Ishikawa (cell line): ENCODE measurements at regions not wholly inside any gene's neighbourhood (a gene's known extent, or its start where the extent isn't known, plus 50 kb on each side); places are given as distances from the start of the nearest gene placed in this dataset.

Experiments
- CEBPB ChIP-seq: IDR thresholded peaks from 2 replicates; pipeline ENCODE4 v1.6.1; 2012
- CREB1 ChIP-seq: IDR thresholded peaks from 2 replicates; pipeline ENCODE4 v1.6.1; 2012; ENCODE audit warnings: low read depth
- EGR1 ChIP-seq: IDR thresholded peaks from 2 replicates; pipeline ENCODE4 v1.6.1; 2012
- EP300 ChIP-seq: IDR thresholded peaks from 2 replicates; pipeline ENCODE4 v1.6.1; 2012; ENCODE audit warnings: borderline replicate concordance
- FOXM1 ChIP-seq: IDR thresholded peaks from 2 replicates; pipeline ENCODE4 v1.6.1; 2012; ENCODE audit warnings: low read depth, borderline replicate concordance
- MAX ChIP-seq: IDR thresholded peaks from 2 replicates; pipeline ENCODE4 v1.6.1; 2012
- NFIC ChIP-seq: IDR thresholded peaks from 2 replicates; pipeline ENCODE4 v1.6.1; 2012
- RAD21 ChIP-seq: IDR thresholded peaks from 2 replicates; pipeline ENCODE4 v1.6.1; 2012; ENCODE audit warnings: low read depth
- TAF1 ChIP-seq: IDR thresholded peaks from 2 replicates; pipeline ENCODE4 v1.6.1; 2012; ENCODE audit warnings: low read depth, mild to moderate bottlenecking
- TCF12 ChIP-seq: IDR thresholded peaks from 2 replicates; pipeline ENCODE4 v1.6.1; 2012; ENCODE audit warnings: low read depth
- TEAD4 ChIP-seq: IDR thresholded peaks from 2 replicates; pipeline ENCODE4 v1.6.1; 2012
- USF1 ChIP-seq: IDR thresholded peaks from 2 replicates; pipeline ENCODE4 v1.6.1; 2012
- YY1 ChIP-seq: IDR thresholded peaks from 2 replicates; pipeline ENCODE4 v1.6.1; 2012; ENCODE audit warnings: low read depth
- ZBTB7A ChIP-seq: IDR thresholded peaks from 2 replicates; pipeline ENCODE4 v1.6.1; 2012; ENCODE audit warnings: low read depth
- TF ChIP-seq, protein P1 (sequence below): IDR thresholded peaks from 2 replicates; pipeline ENCODE4 v1.6.1; 2012; ENCODE audit warnings: low read depth, mild to moderate bottlenecking

- TF ChIP-seq EGR1 (no peak), EP300 (no peak), FOXM1 (no peak), TAF1 (no peak), NFIC (no peak), ZBTB7A (no peak), YY1 (no peak), TCF12 (no peak), RAD21 (no peak), CREB1 (no peak), USF1 (no peak), TEAD4 (no peak), CEBPB (no peak), MAX (no peak)
These were observed 390.9 kb upstream of the TRIB2 start for GRCh38 chr2:12325806-12326205.

- no peak for TF ChIP-seq MAX
- TF ChIP-seq, protein P1, sequence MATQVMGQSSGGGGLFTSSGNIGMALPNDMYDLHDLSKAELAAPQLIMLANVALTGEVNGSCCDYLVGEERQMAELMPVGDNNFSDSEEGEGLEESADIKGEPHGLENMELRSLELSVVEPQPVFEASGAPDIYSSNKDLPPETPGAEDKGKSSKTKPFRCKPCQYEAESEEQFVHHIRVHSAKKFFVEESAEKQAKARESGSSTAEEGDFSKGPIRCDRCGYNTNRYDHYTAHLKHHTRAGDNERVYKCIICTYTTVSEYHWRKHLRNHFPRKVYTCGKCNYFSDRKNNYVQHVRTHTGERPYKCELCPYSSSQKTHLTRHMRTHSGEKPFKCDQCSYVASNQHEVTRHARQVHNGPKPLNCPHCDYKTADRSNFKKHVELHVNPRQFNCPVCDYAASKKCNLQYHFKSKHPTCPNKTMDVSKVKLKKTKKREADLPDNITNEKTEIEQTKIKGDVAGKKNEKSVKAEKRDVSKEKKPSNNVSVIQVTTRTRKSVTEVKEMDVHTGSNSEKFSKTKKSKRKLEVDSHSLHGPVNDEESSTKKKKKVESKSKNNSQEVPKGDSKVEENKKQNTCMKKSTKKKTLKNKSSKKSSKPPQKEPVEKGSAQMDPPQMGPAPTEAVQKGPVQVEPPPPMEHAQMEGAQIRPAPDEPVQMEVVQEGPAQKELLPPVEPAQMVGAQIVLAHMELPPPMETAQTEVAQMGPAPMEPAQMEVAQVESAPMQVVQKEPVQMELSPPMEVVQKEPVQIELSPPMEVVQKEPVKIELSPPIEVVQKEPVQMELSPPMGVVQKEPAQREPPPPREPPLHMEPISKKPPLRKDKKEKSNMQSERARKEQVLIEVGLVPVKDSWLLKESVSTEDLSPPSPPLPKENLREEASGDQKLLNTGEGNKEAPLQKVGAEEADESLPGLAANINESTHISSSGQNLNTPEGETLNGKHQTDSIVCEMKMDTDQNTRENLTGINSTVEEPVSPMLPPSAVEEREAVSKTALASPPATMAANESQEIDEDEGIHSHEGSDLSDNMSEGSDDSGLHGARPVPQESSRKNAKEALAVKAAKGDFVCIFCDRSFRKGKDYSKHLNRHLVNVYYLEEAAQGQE: no peak
- TF ChIP-seq ZBTB7A: no peak
- no peak for TF ChIP-seq EGR1
- TF ChIP-seq CREB1: no peak
- no peak for TF ChIP-seq TCF12
- no peak for TF ChIP-seq YY1
These were observed 390.1 kb upstream of the TRIB2 start for GRCh38 chr2:12326449-12327190.

- TF ChIP-seq, protein P1: no peak
- no peak for TF ChIP-seq TCF12
- no peak for TF ChIP-seq EGR1
- TF ChIP-seq CEBPB: no peak
- no peak for TF ChIP-seq FOXM1
- TF ChIP-seq MAX: no peak
- TF ChIP-seq CREB1: no peak
- TF ChIP-seq ZBTB7A: no peak
- no peak for TF ChIP-seq USF1
- no peak for TF ChIP-seq EP300
- no peak for TF ChIP-seq NFIC
These were observed 385.8 kb upstream of the TRIB2 start for GRCh38 chr2:12330916-12331315.

- TF ChIP-seq RAD21: no peak
- no peak for TF ChIP-seq TEAD4
- no peak for TF ChIP-seq EGR1
- no peak for TF ChIP-seq YY1
- TF ChIP-seq FOXM1: no peak
- TF ChIP-seq EP300: no peak
- TF ChIP-seq ZBTB7A: no peak
These were observed 385.0 kb upstream of the TRIB2 start for GRCh38 chr2:12331698-12332097.

DNA sequence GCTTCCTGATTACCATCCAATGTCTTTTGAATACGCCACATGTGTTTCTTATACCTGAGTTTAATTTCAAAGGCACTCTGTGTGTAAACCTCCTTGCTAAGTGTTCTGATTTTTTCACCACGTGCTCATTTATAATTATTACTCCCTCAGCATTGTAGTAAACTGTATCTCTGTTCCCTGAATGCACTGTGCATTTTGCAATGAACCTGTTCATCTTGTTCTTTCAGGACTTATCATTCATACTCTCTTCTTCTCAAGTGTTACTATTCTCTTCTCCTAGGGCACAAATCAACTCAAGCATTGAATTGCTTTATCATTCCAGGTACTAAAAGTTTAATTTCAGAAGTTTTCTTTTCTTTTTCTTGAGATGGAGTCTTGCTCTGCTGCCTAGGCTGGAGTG lies 383.4 kb upstream of the TRIB2 start:
- TF ChIP-seq EP300 (no peak), TCF12 (no peak), USF1 (no peak), YY1 (no peak), CEBPB (no peak), RAD21 (no peak), FOXM1 (no peak), MAX (no peak)
- TF ChIP-seq, protein P1: no peak
